ENCODE measurements at regions not wholly inside any gene's neighbourhood (a gene's known extent, or its start where the extent isn't known, plus 50 kb on each side); places are given as distances from the start of the nearest gene placed in this dataset.

- DNase-seq (ENCODE audit: low spot score) = no peak
Measured at GRCh38 chr14:29111554-29111953, 345.0 kb downstream of the FOXG1 start.

GRCh38 chr14:29123017-29123416 is 356.4 kb downstream of the FOXG1 start:
- DNase-seq (ENCODE audit: low spot score) = no peak

- no peak for DNase-seq (ENCODE audit: low spot score)
Measured at GRCh38 chr14:29126361-29126760, 359.8 kb downstream of the FOXG1 start.

- no peak for DNase-seq (ENCODE audit: low spot score)
Measured at GRCh38 chr14:29126865-29127264, 360.3 kb downstream of the FOXG1 start.

GRCh38 chr14:29140016-29140415 is 373.4 kb downstream of the FOXG1 start:
- DNase-seq (ENCODE audit: low spot score) = no peak

GRCh38 chr14:29144621-29145020 is 378.0 kb downstream of the FOXG1 start:
- no peak for DNase-seq (ENCODE audit: low spot score)

GRCh38 chr14:29148221-29148620 is 381.6 kb downstream of the FOXG1 start:
- no peak for DNase-seq (ENCODE audit: low spot score)

GRCh38 chr14:29149798-29150197 is 383.2 kb downstream of the FOXG1 start:
- DNase-seq (ENCODE audit: low spot score) = no peak

- DNase-seq (ENCODE audit: low spot score) = no peak
Measured at GRCh38 chr14:29150659-29151058, 384.1 kb downstream of the FOXG1 start.

- no peak for DNase-seq (ENCODE audit: low spot score)
Measured at GRCh38 chr14:29156096-29156495, 389.5 kb downstream of the FOXG1 start.

GRCh38 chr14:29161593-29161992 is 395.0 kb downstream of the FOXG1 start:
- DNase-seq (ENCODE audit: low spot score) = no peak

GRCh38 chr14:29163109-29163508 is 396.5 kb downstream of the FOXG1 start:
- DNase-seq (ENCODE audit: low spot score) = no peak

- DNase-seq (ENCODE audit: low spot score) = no peak
Measured at GRCh38 chr14:29165431-29165830, 398.8 kb downstream of the FOXG1 start.

GRCh38 chr14:29166507-29166906 is 399.9 kb downstream of the FOXG1 start:
- no peak for DNase-seq (ENCODE audit: low spot score)

- no peak for DNase-seq (ENCODE audit: low spot score)
Measured at GRCh38 chr14:29168149-29168548, 401.6 kb downstream of the FOXG1 start.

- DNase-seq (ENCODE audit: low spot score) = no peak
Measured at GRCh38 chr14:29169408-29169807, 402.8 kb downstream of the FOXG1 start.

GRCh38 chr14:29175706-29176105 is 409.1 kb downstream of the FOXG1 start:
- no peak for DNase-seq (ENCODE audit: low spot score)

- DNase-seq (ENCODE audit: low spot score) = no peak
Measured at GRCh38 chr14:29176876-29177275, 410.3 kb downstream of the FOXG1 start.

GRCh38 chr14:29178971-29179370 is 412.4 kb downstream of the FOXG1 start:
- no peak for DNase-seq (ENCODE audit: low spot score)

- no peak for DNase-seq (ENCODE audit: low spot score)
Measured at GRCh38 chr14:29191092-29191491, 424.5 kb downstream of the FOXG1 start.

GRCh38 chr14:29197557-29197956 is 431.0 kb downstream of the FOXG1 start:
- no peak for DNase-seq (ENCODE audit: low spot score)

- DNase-seq (ENCODE audit: low spot score) = no peak
Measured at GRCh38 chr14:29205658-29206057, 439.1 kb downstream of the FOXG1 start.

GRCh38 chr14:29215853-29216252 is 449.3 kb downstream of the FOXG1 start:
- DNase-seq (ENCODE audit: low spot score) = no peak

Data from HT-29 (cell line).